ENCODE measurements at regions not wholly inside any gene's neighbourhood (a gene's known extent, or its start where the extent isn't known, plus 50 kb on each side); places are given as distances from the start of the nearest gene placed in this dataset.

DNA sequence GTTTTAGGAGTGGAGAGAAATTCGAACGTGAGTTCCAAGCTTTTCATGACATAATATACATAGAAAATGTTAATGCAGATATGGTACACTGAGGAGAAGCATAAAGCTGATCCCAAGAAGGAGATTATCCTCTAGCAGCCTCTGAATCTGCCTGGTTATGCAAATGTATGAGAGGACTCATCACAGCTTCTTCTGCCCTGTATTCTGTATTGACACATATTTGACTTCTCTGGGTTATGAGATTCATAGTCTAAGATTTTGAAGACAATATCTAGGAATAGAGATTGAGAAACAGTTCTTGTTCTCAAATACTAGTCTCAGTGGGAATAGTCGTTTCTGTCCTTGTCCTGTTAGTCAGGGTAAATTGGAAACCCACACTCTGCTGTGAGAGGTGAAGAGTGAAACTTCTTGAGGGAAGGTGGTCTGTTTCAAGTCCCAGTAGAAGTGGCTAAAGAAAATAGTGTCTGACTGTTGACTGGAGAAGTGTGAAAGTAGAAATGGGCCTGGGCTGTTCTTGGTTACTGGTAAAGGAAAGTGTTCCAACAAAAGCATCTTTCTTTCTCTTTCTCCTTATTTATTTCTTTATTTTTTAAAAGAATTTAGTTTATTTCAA, 1356.6 kb downstream of the SLITRK5 start:
- intact Hi-C loops (cut with DNase I) = no loop called here
- H3K27me3 ChIP-seq = no peaks in the 10 kb centered on the region
- WGBS, 2 donors = 62 to 73% methylated on average over 3 of the region's 3 CpGs
- TF ChIP-seq, protein P1, sequence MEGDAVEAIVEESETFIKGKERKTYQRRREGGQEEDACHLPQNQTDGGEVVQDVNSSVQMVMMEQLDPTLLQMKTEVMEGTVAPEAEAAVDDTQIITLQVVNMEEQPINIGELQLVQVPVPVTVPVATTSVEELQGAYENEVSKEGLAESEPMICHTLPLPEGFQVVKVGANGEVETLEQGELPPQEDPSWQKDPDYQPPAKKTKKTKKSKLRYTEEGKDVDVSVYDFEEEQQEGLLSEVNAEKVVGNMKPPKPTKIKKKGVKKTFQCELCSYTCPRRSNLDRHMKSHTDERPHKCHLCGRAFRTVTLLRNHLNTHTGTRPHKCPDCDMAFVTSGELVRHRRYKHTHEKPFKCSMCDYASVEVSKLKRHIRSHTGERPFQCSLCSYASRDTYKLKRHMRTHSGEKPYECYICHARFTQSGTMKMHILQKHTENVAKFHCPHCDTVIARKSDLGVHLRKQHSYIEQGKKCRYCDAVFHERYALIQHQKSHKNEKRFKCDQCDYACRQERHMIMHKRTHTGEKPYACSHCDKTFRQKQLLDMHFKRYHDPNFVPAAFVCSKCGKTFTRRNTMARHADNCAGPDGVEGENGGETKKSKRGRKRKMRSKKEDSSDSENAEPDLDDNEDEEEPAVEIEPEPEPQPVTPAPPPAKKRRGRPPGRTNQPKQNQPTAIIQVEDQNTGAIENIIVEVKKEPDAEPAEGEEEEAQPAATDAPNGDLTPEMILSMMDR (IDR thresholded peaks at IDR 0.05) = no peak
- TF ChIP-seq POLR2A (IDR thresholded peaks at IDR 0.05) = no peak
- DNase-seq = no peak
- H3K9me3 ChIP-seq = no peaks in the 10 kb centered on the region
- H3K27ac ChIP-seq = no peak overlapping the region
- H3K36me3 ChIP-seq = no peaks in the 10 kb centered on the region
- H3K4me1 ChIP-seq = no peaks in the 10 kb centered on the region
- no peak overlapping the region for H3K4me3 ChIP-seq

DNA sequence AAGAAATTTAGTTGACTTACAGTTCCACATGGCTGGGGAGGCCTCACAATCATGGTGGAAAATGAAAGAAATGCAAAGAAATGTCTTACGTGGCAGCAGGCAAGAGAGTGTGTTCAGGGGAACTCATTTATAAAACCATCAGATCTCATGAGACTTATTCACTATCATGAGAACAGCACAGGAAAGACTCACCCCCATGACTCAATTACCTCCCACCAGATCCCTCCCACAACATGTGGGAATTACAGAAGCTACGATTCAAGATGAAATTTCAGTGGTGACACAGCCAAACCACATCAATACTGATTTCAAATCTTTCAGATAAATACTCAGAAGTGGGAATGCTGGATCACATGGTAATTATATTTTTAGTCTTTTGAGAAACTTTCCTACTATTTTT, 1357.9 kb downstream of the SLITRK5 start:
- Histone ChIP-seq H3K9me3 (no peaks in the 10 kb centered on the region), H3K36me3 (no peaks in the 10 kb centered on the region), H3K4me1 (no peaks in the 10 kb centered on the region), H3K27ac (no peak overlapping the region), H3K4me3 (no peak overlapping the region), H3K27me3 (no peaks in the 10 kb centered on the region)
- no peak for DNase-seq
- intact Hi-C loops (cut with DNase I) = no loop called here
- 59 to 65% methylated on average over 2 of the region's 2 CpGs for WGBS, 2 donors
- TF ChIP-seq POLR2A (IDR thresholded peaks at IDR 0.05) = no peak
- TF ChIP-seq, protein P1 (IDR thresholded peaks at IDR 0.05) = no peak

DNA sequence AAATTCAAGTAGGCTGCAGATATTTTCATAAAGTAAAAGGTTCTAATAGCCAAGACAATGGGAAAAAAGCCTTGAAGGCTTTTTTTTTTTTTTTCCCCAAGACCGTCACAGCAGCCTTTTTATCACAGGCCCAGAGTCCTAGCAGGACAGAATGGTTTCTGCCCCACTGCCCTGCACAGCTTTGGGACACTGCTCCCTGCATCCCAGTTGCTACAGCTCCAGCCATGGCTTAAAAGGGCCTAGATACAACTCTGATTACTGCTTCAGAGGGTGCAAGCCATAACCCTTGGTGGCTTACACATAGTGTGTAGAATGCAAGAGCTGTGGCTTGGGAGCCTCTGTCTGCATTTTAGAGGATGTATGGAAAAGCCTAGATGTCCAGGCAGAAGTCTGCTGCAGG, 1362.8 kb downstream of the SLITRK5 start:
- H3K36me3 ChIP-seq = no peaks in the 10 kb centered on the region
- H3K27me3 ChIP-seq = no peaks in the 10 kb centered on the region
- intact Hi-C loops (cut with DNase I) = no loop called here
- H3K9me3 ChIP-seq = no peaks in the 10 kb centered on the region
- no peak for TF ChIP-seq POLR2A (IDR thresholded peaks at IDR 0.05)
- TF ChIP-seq, protein P1 (IDR thresholded peaks at IDR 0.05) = no peak
- no peak overlapping the region for H3K4me3 ChIP-seq
- no peak overlapping the region for H3K27ac ChIP-seq
- DNase-seq = no peak
- 47 to 69% methylated on average over 1 of the region's 1 CpG for WGBS, 2 donors
- no peaks in the 10 kb centered on the region for H3K4me1 ChIP-seq

DNA sequence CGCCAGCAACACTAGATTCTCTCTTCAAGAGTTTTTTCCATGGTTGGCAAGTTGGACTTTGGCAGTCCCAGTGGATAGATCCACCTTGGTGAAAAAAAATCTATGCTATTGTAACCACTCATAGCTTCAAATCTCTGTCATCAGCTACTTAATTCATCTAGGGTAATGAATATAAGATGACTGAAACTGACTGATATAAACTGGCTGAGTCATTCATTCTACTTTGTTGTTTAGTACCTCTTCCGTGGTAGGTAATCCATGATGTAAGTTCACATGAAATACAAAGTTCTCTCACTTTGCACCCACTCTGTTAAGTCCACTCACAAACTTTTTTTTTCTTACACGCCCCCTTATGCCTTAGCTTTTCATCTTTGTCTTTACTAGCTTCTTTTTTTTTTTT, 1381.5 kb downstream of the SLITRK5 start:
- H3K4me3 ChIP-seq = no peak overlapping the region
- H3K9me3 ChIP-seq = no peaks in the 10 kb centered on the region
- no peak overlapping the region for H3K27ac ChIP-seq
- no peaks in the 10 kb centered on the region for H3K27me3 ChIP-seq
- no peaks in the 10 kb centered on the region for H3K4me1 ChIP-seq
- WGBS, 2 donors = 57 to 69% methylated on average over 3 of the region's 3 CpGs
- TF ChIP-seq, protein P1 (IDR thresholded peaks at IDR 0.05) = no peak
- TF ChIP-seq POLR2A (IDR thresholded peaks at IDR 0.05) = no peak
- no peaks in the 10 kb centered on the region for H3K36me3 ChIP-seq
- no peak for DNase-seq
- intact Hi-C loops (cut with DNase I) = no loop called here

DNA sequence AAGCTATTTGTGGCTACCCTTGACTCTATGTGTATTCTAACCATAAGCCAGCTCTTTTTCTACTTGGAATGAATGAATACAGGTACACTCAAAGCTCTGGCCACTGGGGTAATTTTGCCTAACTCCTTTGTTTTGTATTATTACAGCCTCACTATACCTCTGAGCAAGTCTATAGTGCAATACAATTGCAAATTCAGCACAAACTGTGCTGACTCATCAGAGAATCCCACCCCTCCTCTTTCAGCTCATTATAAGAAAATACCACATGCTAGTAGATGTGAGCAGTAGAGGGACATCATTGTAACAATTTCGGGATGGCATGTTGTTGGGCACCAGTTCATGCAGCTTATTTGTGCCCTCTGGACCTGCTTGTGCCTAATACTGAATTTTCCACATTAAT, 1382.2 kb downstream of the SLITRK5 start:
- H3K9me3 ChIP-seq = no peaks in the 10 kb centered on the region
- no peaks in the 10 kb centered on the region for H3K4me1 ChIP-seq
- no peak overlapping the region for H3K4me3 ChIP-seq
- DNase-seq = no peak
- no peaks in the 10 kb centered on the region for H3K36me3 ChIP-seq
- H3K27ac ChIP-seq = no peak overlapping the region
- WGBS, 2 donors = 46 to 58% methylated on average over 1 of the region's 1 CpG
- intact Hi-C loops (cut with DNase I) = no loop called here
- H3K27me3 ChIP-seq = no peaks in the 10 kb centered on the region
- TF ChIP-seq POLR2A (IDR thresholded peaks at IDR 0.05) = no peak
- TF ChIP-seq, protein P1 (IDR thresholded peaks at IDR 0.05) = no peak

All from esophagus squamous epithelium (tissue), 5 donors.